Hepatocyte (in vitro differentiated cells): ENCODE measurements at regions not wholly inside any gene's neighbourhood (a gene's known extent, or its start where the extent isn't known, plus 50 kb on each side); places are given as distances from the start of the nearest gene placed in this dataset.

Experiments
- EZH2 ChIP-seq: fragments of 200-600 bp; sonication (generic); IDR thresholded peaks from 2 replicates; pipeline ENCODE4 v1.6.1; 2016; ENCODE audit warnings: antibody characterized with exemption, mild to moderate bottlenecking, borderline replicate concordance
- EZH2phosphoT487 ChIP-seq: fragments of 200-600 bp; sonication (generic); IDR thresholded peaks from one replicate; pipeline ENCODE4 v1.6.1; 2018; ENCODE audit warnings: antibody characterized with exemption, mild to moderate bottlenecking, low read depth, moderate library complexity; ENCODE audit not compliant: unreplicated experiment, severe bottlenecking
- TF ChIP-seq, protein P1 (sequence below): fragments of 200-600 bp; sonication (generic); IDR thresholded peaks from 2 replicates; pipeline ENCODE4 v1.5.1; 2016; ENCODE audit warnings: antibody characterized with exemption, mild to moderate bottlenecking; ENCODE audit not compliant: poor library complexity

DNA sequence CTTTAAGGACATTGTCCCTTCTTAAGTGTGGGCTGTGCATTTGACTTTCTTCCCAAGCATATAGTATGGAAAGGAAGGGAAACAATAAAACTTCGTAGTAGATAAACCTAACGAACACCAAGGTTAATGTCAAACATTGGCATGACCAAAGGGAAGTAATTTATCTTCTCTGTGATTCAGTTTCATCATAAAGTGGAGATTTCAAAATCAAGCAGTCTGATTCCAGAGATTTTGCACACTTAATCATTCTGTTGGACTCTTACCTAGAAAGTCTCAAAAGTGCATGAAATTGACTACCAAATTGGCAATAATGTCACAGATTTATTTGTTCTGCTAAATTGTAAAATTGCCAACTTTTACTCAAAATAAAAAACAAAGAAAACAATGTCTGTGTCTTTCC is 559.7 kb downstream of the JRKL start:
- TF ChIP-seq EZH2 (no peak), EZH2phosphoT487 (no peak)
- TF ChIP-seq, protein P1, sequence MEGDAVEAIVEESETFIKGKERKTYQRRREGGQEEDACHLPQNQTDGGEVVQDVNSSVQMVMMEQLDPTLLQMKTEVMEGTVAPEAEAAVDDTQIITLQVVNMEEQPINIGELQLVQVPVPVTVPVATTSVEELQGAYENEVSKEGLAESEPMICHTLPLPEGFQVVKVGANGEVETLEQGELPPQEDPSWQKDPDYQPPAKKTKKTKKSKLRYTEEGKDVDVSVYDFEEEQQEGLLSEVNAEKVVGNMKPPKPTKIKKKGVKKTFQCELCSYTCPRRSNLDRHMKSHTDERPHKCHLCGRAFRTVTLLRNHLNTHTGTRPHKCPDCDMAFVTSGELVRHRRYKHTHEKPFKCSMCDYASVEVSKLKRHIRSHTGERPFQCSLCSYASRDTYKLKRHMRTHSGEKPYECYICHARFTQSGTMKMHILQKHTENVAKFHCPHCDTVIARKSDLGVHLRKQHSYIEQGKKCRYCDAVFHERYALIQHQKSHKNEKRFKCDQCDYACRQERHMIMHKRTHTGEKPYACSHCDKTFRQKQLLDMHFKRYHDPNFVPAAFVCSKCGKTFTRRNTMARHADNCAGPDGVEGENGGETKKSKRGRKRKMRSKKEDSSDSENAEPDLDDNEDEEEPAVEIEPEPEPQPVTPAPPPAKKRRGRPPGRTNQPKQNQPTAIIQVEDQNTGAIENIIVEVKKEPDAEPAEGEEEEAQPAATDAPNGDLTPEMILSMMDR = no peak
